Neuronal stem cell (in vitro differentiated cells): ENCODE measurements at regions not wholly inside any gene's neighbourhood (a gene's known extent, or its start where the extent isn't known, plus 50 kb on each side); places are given as distances from the start of the nearest gene placed in this dataset.

Source experiments
- DNase-seq: peaks from one replicate; pipeline ENCODE4 v3.0.0-alpha.2; 2013; ENCODE audit warnings: low spot score
- H2AFZ ChIP-seq: one replicate; pipeline ENCODE4 v1.6.1; 2013; ENCODE audit warnings: mild to moderate bottlenecking, low read length, inconsistent platforms
- H2AK5ac ChIP-seq: 2 replicates; pipeline ENCODE4 v1.6.1; 2013; ENCODE audit warnings: low read depth, mild to moderate bottlenecking, inconsistent platforms, low read length, moderate library complexity, mixed read lengths
- H2BK120ac ChIP-seq: 2 replicates; pipeline ENCODE4 v1.6.1; 2013; ENCODE audit warnings: low read depth, mild to moderate bottlenecking, inconsistent platforms, low read length, moderate library complexity, mixed read lengths
- H2BK12ac ChIP-seq: one replicate; pipeline ENCODE4 v1.6.1; 2013; ENCODE audit warnings: low read length, inconsistent platforms
- H2BK15ac ChIP-seq: 2 replicates; pipeline ENCODE4 v1.6.1; 2013; ENCODE audit warnings: mild to moderate bottlenecking, low read length, inconsistent platforms, mixed read lengths
- H2BK5ac ChIP-seq: one replicate; pipeline ENCODE4 v1.6.1; 2013; ENCODE audit warnings: inconsistent platforms, mild to moderate bottlenecking, low read length, moderate library complexity
- H3K14ac ChIP-seq: one replicate; pipeline ENCODE4 v1.6.1; 2013; ENCODE audit warnings: low read length, inconsistent platforms
- H3K18ac ChIP-seq: 2 replicates; pipeline ENCODE4 v1.6.1; 2013; ENCODE audit warnings: low read length, inconsistent platforms
- H3K23ac ChIP-seq: 2 replicates; pipeline ENCODE4 v1.6.1; 2013; ENCODE audit warnings: low read depth, mild to moderate bottlenecking, mixed read lengths, low read length, inconsistent platforms; ENCODE audit not compliant: poor library complexity
- H3K27ac ChIP-seq: replicated peaks from 3 replicates; pipeline ENCODE4 v1.5.1; 2013; ENCODE audit warnings: low read length, inconsistent platforms
- H3K27me3 ChIP-seq, 3 experiments: 2 replicates each; pipeline ENCODE4 v1.6.1; 2013; ENCODE audit warnings: low read length in 3 of 3, mild to moderate bottlenecking in 2 of 3, inconsistent platforms in 1 of 3, low read depth in 1 of 3, mixed read lengths in 1 of 3, moderate library complexity in 1 of 3; ENCODE audit not compliant: control insufficient read depth in 3 of 3, insufficient read depth in 3 of 3
- H3K36me3 ChIP-seq, 2 donors: replicated peaks in 1 of 2; 2 replicates each; pipeline ENCODE4 v1.6.1; 2013; ENCODE audit warnings: low read length in 2 of 2; ENCODE audit not compliant: control insufficient read depth in 2 of 2, insufficient read depth in 2 of 2
- H3K4ac ChIP-seq: 2 replicates; pipeline ENCODE4 v1.6.1; 2013; ENCODE audit warnings: inconsistent platforms, mild to moderate bottlenecking, low read length, moderate library complexity
- H3K4me1 ChIP-seq, 2 donors: 1 replicate in 1 of 2; 2 replicates in 1 of 2; pipeline ENCODE4 v1.6.1; 2013; ENCODE audit warnings: low read length in 2 of 2, low read depth in 1 of 2; ENCODE audit not compliant: control insufficient read depth in 2 of 2, insufficient read depth in 1 of 2
- H3K4me2 ChIP-seq: one replicate; pipeline ENCODE4 v1.6.1; 2013; ENCODE audit warnings: mild to moderate bottlenecking, low read length, inconsistent platforms; ENCODE audit not compliant: insufficient read depth, poor library complexity, severe bottlenecking
- H3K4me3 ChIP-seq, 2 donors: 2 replicates each; pipeline ENCODE4 v1.5.1; 2013; ENCODE audit warnings: low read length in 2 of 2, mild to moderate bottlenecking in 2 of 2, inconsistent platforms in 1 of 2, moderate library complexity in 1 of 2
- H3K79me1 ChIP-seq: one replicate; pipeline ENCODE4 v1.6.1; 2013; ENCODE audit warnings: low read depth, mild to moderate bottlenecking, inconsistent platforms, low read length, moderate library complexity
- H3K9ac ChIP-seq: one replicate; pipeline ENCODE4 v1.6.1; 2013; ENCODE audit warnings: mild to moderate bottlenecking, low read depth, low read length, inconsistent platforms; ENCODE audit not compliant: poor library complexity
- H3K9me3 ChIP-seq, 2 donors: replicated peaks in 1 of 2; 2 replicates each; pipeline versions ENCODE3 to v1.6.1; 2013; ENCODE audit warnings: low read length in 2 of 2, mild to moderate bottlenecking in 2 of 2, inconsistent platforms in 1 of 2, low read depth in 1 of 2, mixed read lengths in 1 of 2, moderate library complexity in 1 of 2; ENCODE audit not compliant: control insufficient read depth in 2 of 2, insufficient read depth in 1 of 2
- H4K8ac ChIP-seq: one replicate; pipeline ENCODE4 v1.6.1; 2013; ENCODE audit warnings: low read depth, mild to moderate bottlenecking, inconsistent platforms, low read length, moderate library complexity
- H4K91ac ChIP-seq: one replicate; pipeline ENCODE4 v1.6.1; 2013; ENCODE audit warnings: low read length, low read depth, mild to moderate bottlenecking, inconsistent platforms; ENCODE audit not compliant: poor library complexity
- WGBS, 2 donors: extraction: QIAGEN DNeasy Blood & Tissue Kit; methylation state at CpG; one replicate each; pipeline ENCODE4 v1.1.7; 2013; ENCODE audit warnings: missing lambda C conversion rate in 2 of 2, mixed read lengths in 1 of 2; ENCODE audit not compliant: insufficient read length in 2 of 2, insufficient replicate concordance in 1 of 2; ENCODE audit errors: extremely low coverage in 2 of 2; 5-methylcytosine and 5-hydroxymethylcytosine counted together

DNA sequence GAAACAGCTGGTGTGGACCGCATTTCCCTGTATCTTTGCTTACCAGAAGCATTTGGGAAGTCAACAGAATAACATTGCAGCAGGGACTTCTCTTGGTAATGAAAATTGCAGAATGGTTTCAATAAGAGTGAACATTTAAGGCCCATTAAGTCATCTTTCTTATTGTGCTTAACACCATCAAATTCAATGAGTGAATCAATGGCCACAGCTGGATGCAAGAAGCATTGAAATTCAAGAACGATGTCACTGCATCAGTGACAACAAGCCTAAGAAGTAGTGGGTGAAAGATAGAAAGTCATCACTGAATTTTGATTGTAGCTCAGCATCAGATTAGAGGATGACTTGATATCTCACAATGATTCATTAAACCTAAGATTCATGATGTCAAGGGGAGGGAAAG, 93.9 kb upstream of the GPM6A start:
- no peak for DNase-seq
- no CpG with 5 or more reads among the region's 2 CpGs for WGBS, 2 donors

DNA sequence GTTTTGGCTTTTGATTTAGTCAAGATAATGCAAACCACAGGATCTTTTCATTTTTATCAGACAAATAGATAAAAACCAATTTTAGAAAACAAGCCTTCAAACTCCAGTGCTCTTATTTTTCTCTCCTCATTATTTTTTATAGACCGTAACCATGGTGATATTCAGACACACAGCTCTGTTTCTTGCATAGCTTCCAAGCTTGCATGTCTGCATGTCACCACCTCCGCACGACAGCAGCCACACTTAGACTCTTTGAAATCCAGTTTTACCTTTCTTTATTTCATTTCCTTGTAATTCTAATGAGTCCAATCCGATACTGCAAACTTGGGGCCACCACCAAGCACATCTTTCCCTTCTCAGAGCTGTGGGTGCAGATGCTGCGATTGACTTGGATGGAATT, 94.3 kb upstream of the GPM6A start:
- no peaks in the 10 kb centered on the region for H3K27me3 ChIP-seq
- H3K4ac ChIP-seq = no peak overlapping the region
- H3K23ac ChIP-seq = no peak overlapping the region
- no peak overlapping the region for H2BK5ac ChIP-seq
- DNase-seq = no peak
- H3K4me2 ChIP-seq = no peak overlapping the region
- H3K4me3 ChIP-seq = no peak overlapping the region
- H3K36me3 ChIP-seq = no peaks in the 10 kb centered on the region
- no CpG with 5 or more reads among the region's 5 CpGs for WGBS, 2 donors
- H3K14ac ChIP-seq = no peak overlapping the region
- H2AK5ac ChIP-seq = no peak overlapping the region
- no peak overlapping the region for H2AFZ ChIP-seq
- no peak overlapping the region for H3K27ac ChIP-seq
- no peak overlapping the region for H3K9ac ChIP-seq
- H3K79me1 ChIP-seq = no peaks in the 10 kb centered on the region
- H2BK12ac ChIP-seq = no peak overlapping the region
- peaks cover 0 to 9% of the 10 kb centered on the region in 2 donors for H3K4me1 ChIP-seq
- H4K91ac ChIP-seq = no peak overlapping the region
- H2BK15ac ChIP-seq = no peak overlapping the region
- no peak overlapping the region for H2BK120ac ChIP-seq
- no peak overlapping the region for H4K8ac ChIP-seq
- no peak overlapping the region for H3K18ac ChIP-seq
- peaks cover 0 to 4% of the 10 kb centered on the region in 2 donors for H3K9me3 ChIP-seq

More for the DNA sequence above, 93.9 kb upstream of the GPM6A start:
- Histone ChIP-seq H2BK120ac (no peak overlapping the region), H3K36me3 (no peaks in the 10 kb centered on the region), H2AK5ac (no peak overlapping the region), H2BK12ac (no peak overlapping the region), H2AFZ (no peak overlapping the region), H3K14ac (no peak overlapping the region), H3K9me3 (peaks cover 0 to 4% of the 10 kb centered on the region in 2 donors), H3K27me3 (no peaks in the 10 kb centered on the region), H3K9ac (no peak overlapping the region), H3K23ac (no peak overlapping the region), H2BK5ac (no peak overlapping the region), H3K27ac (no peak overlapping the region), H3K79me1 (no peaks in the 10 kb centered on the region), H3K4me2 (no peak overlapping the region), H4K91ac (no peak overlapping the region), H3K4me3 (no peak overlapping the region), H3K4me1 (peaks cover 0 to 9% of the 10 kb centered on the region in 2 donors), H4K8ac (no peak overlapping the region), H2BK15ac (no peak overlapping the region), H3K18ac (no peak overlapping the region), H3K4ac (no peak overlapping the region)

DNA sequence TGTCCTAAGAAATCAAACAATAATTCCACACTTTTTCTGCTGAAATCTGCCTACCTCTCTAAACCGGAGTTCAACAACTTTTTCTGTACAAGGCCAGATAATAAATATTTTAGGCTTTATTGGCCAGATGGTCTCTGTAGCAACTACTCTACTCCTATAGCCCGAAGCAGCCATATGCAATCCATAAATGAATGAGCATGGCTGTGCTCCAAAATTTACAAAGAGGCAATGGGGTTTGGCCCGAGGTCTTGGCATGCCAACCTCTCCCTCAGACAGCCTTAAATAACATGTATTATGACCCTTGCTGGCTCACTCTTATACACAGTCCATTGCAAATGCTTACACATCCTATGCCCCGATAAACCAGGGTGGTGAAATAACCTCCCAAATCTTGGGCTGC, 98.6 kb upstream of the GPM6A start:
- no peak for DNase-seq
- WGBS, 2 donors = no CpG with 5 or more reads among the region's 4 CpGs
- H4K8ac ChIP-seq = no peak overlapping the region
- no peak overlapping the region for H2AFZ ChIP-seq
- no peak overlapping the region for H4K91ac ChIP-seq
- no peaks in the 10 kb centered on the region for H3K36me3 ChIP-seq
- no peak overlapping the region for H2BK15ac ChIP-seq
- H2AK5ac ChIP-seq = no peak overlapping the region
- H3K9me3 ChIP-seq = no peaks in the 10 kb centered on the region
- no peak overlapping the region for H3K4me3 ChIP-seq
- H3K18ac ChIP-seq = no peak overlapping the region
- H3K9ac ChIP-seq = no peak overlapping the region
- H3K4me1 ChIP-seq = peaks cover 0 to 8% of the 10 kb centered on the region in 2 donors
- no peak overlapping the region for H2BK120ac ChIP-seq
- H3K79me1 ChIP-seq = no peaks in the 10 kb centered on the region
- no peak overlapping the region for H2BK12ac ChIP-seq
- no peak overlapping the region for H3K4me2 ChIP-seq
- H3K23ac ChIP-seq = no peak overlapping the region
- no peak overlapping the region for H3K27ac ChIP-seq
- no peak overlapping the region for H3K4ac ChIP-seq
- H3K14ac ChIP-seq = no peak overlapping the region
- no peak overlapping the region for H2BK5ac ChIP-seq
- no peaks in the 10 kb centered on the region for H3K27me3 ChIP-seq

DNA sequence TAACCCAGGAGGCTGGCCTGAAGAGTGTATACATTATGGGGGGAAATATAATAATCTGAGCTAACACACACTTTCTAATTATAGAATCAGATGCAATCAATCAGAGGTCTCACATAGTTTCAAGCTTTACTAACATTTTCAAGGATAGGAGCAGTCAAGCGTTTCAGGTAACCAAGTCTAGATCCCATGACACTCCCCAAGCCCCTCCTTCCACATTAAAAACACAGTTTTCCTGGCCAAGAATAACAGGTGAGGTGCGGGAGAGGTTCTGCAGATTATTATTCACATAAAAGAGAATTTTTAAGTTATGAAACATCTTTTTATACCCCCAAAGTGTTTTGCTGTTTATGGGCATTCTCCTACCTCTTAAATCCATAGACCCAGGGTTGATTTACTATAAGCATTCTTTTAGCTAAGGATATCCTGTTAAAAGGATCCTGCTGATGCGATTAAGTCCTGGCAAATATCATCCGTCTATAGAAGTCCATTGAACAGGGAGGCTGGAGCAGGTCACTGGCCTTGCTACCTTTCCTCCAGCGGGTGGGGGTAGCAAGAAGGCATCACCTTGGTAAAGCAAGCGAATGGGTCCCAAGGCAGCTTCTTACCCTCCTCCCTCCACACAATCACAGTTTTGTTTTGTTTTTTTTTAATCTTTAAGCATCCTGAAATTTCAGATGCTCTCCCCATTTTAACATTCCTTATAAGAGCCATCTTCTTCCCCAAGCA, 104.7 kb upstream of the GPM6A start:
- Histone ChIP-seq H3K36me3 (no peaks in the 10 kb centered on the region), H3K9me3 (no peaks in the 10 kb centered on the region), H3K4me3 (no peak overlapping the region), H2BK15ac (no peak overlapping the region), H3K18ac (no peak overlapping the region), H2BK120ac (no peak overlapping the region), H3K27me3 (no peaks in the 10 kb centered on the region), H3K23ac (no peak overlapping the region), H3K14ac (no peak overlapping the region), H2BK5ac (no peak overlapping the region), H4K8ac (no peak overlapping the region), H2AFZ (no peak overlapping the region), H2BK12ac (no peak overlapping the region), H3K4ac (no peak overlapping the region), H3K27ac (no peak overlapping the region), H4K91ac (no peak overlapping the region), H3K79me1 (no peaks in the 10 kb centered on the region), H3K9ac (no peak overlapping the region), H3K4me2 (no peak overlapping the region), H3K4me1 (peaks cover 0 to 7% of the 10 kb centered on the region in 2 donors), H2AK5ac (no peak overlapping the region)
- WGBS, 2 donors = no CpG with 5 or more reads among the region's 6 CpGs
- DNase-seq = no peak
